Endodermal cell (in vitro differentiated cells): ENCODE measurements at regions not wholly inside any gene's neighbourhood (a gene's known extent, or its start where the extent isn't known, plus 50 kb on each side); places are given as distances from the start of the nearest gene placed in this dataset.

Experiments
- DNase-seq: peaks from one replicate; pipeline ENCODE4 v3.0.0-alpha.2; 2017
- H3K27ac ChIP-seq: 2 replicates; pipeline ENCODE4 v1.5.1; 2013; ENCODE audit warnings: mild to moderate bottlenecking, low read depth, low read length, moderate library complexity
- H3K27me3 ChIP-seq: 2 replicates; pipeline ENCODE4 v1.6.1; 2013; ENCODE audit warnings: mild to moderate bottlenecking, low read length, moderate library complexity; ENCODE audit not compliant: insufficient read depth, control insufficient read depth, poor library complexity, severe bottlenecking
- H3K36me3 ChIP-seq: 2 replicates; pipeline ENCODE4 v1.7.0; 2013; ENCODE audit warnings: mild to moderate bottlenecking, low read length, moderate library complexity; ENCODE audit not compliant: control insufficient read depth, insufficient read depth
- H3K4me1 ChIP-seq: one replicate; pipeline ENCODE4 v1.7.0; 2013; ENCODE audit warnings: low read length; ENCODE audit not compliant: control insufficient read depth, insufficient read depth
- H3K4me3 ChIP-seq: 2 replicates; pipeline ENCODE4 v1.5.1; 2013; ENCODE audit warnings: mild to moderate bottlenecking, low read length, moderate library complexity
- H3K9ac ChIP-seq: 2 replicates; pipeline ENCODE4 v1.6.1; 2013; ENCODE audit warnings: mild to moderate bottlenecking, low read length, moderate library complexity; ENCODE audit not compliant: poor library complexity, severe bottlenecking; ENCODE audit errors: extremely low read depth
- H3K9me3 ChIP-seq: 2 replicates; pipeline ENCODE4 v1.6.1; 2013; ENCODE audit warnings: mild to moderate bottlenecking, low read length, moderate library complexity; ENCODE audit not compliant: control insufficient read depth
- H3K27ac Mint-ChIP-seq: 2 replicates; pipeline ENCODE4 v1.8.0; 2020; ENCODE audit warnings: mixed read lengths
- H3K27me3 Mint-ChIP-seq: 2 replicates; pipeline ENCODE4 v1.8.0; 2021; ENCODE audit warnings: mild to moderate bottlenecking, mixed read lengths; ENCODE audit not compliant: insufficient read depth
- H3K36me3 Mint-ChIP-seq: 2 replicates; pipeline ENCODE4 v1.8.0; 2020; ENCODE audit warnings: low read depth, mixed read lengths
- H3K4me1 Mint-ChIP-seq: 2 replicates; pipeline ENCODE4 v1.8.0; 2020; ENCODE audit warnings: mixed read lengths
- H3K4me3 Mint-ChIP-seq: 2 replicates; pipeline ENCODE4 v1.8.0; 2020; ENCODE audit warnings: mild to moderate bottlenecking, moderate library complexity, mixed read lengths
- H3K9me3 Mint-ChIP-seq: 2 replicates; pipeline ENCODE4 v1.8.0; 2020; ENCODE audit warnings: mild to moderate bottlenecking, mixed read lengths
- WGBS, 2 experiments: methylation state at CpG; one replicate each; pipeline versions ENCODE4 v1.1.5 to v1.1.7; 2013; ENCODE audit warnings: missing lambda C conversion rate in 2 of 2, mixed read lengths in 1 of 2; ENCODE audit not compliant: insufficient coverage in 1 of 2, insufficient read length in 1 of 2; 5-methylcytosine and 5-hydroxymethylcytosine counted together
- TF ChIP-seq, protein P1 (sequence below): fragments of 200-600 bp; sonication (generic); conservative IDR thresholded peaks from 2 replicates; pipeline ENCODE4 v1.5.0; 2021; ENCODE audit warnings: antibody characterized with exemption, mild to moderate bottlenecking

GRCh38 chr12:93080452-93080851 lies 151.4 kb upstream of the EEA1 start:
- peak overlapping the region; percentile 56 for H3K4me3 ChIP-seq
- peak overlapping the region; percentile 32 for H3K4me3 Mint-ChIP-seq
- no peaks in the 10 kb centered on the region for H3K36me3 ChIP-seq
- H3K9ac ChIP-seq: peak overlapping the region; percentile 26
- peaks cover 18% of the 10 kb centered on the region for H3K4me1 ChIP-seq
- peaks cover 7% of the 10 kb centered on the region for H3K27me3 Mint-ChIP-seq
- WGBS, 2 experiments: 24 to 33% methylated on average over 1 to 2 of the region's 2 CpGs
- no peaks in the 10 kb centered on the region for H3K36me3 Mint-ChIP-seq
- TF ChIP-seq, protein P1, sequence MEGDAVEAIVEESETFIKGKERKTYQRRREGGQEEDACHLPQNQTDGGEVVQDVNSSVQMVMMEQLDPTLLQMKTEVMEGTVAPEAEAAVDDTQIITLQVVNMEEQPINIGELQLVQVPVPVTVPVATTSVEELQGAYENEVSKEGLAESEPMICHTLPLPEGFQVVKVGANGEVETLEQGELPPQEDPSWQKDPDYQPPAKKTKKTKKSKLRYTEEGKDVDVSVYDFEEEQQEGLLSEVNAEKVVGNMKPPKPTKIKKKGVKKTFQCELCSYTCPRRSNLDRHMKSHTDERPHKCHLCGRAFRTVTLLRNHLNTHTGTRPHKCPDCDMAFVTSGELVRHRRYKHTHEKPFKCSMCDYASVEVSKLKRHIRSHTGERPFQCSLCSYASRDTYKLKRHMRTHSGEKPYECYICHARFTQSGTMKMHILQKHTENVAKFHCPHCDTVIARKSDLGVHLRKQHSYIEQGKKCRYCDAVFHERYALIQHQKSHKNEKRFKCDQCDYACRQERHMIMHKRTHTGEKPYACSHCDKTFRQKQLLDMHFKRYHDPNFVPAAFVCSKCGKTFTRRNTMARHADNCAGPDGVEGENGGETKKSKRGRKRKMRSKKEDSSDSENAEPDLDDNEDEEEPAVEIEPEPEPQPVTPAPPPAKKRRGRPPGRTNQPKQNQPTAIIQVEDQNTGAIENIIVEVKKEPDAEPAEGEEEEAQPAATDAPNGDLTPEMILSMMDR: no peak
- H3K27me3 ChIP-seq: no peaks in the 10 kb centered on the region
- H3K27ac ChIP-seq: peak overlapping the region; percentile 87
- peak; percentile 86 for DNase-seq
- H3K27ac Mint-ChIP-seq: peak overlapping the region; percentile 97
- H3K9me3 Mint-ChIP-seq: peaks cover 13% of the 10 kb centered on the region
- H3K9me3 ChIP-seq: peaks cover 8% of the 10 kb centered on the region
- peaks cover 35% of the 10 kb centered on the region for H3K4me1 Mint-ChIP-seq

GRCh38 chr12:93080994-93081809 lies 152.1 kb upstream of the EEA1 start:
- peaks cover under 1% of the 10 kb centered on the region for H3K36me3 ChIP-seq
- Mint-ChIP-seq H3K27me3 (peaks cover 2% of the 10 kb centered on the region), H3K4me3 (peak overlapping the region; percentile 32), H3K9me3 (peaks cover 20% of the 10 kb centered on the region), H3K4me1 (peaks cover 35% of the 10 kb centered on the region), H3K36me3 (peaks cover 3% of the 10 kb centered on the region), H3K27ac (peak overlapping the region; percentile 97)
- no peaks in the 10 kb centered on the region for H3K27me3 ChIP-seq
- TF ChIP-seq, protein P1: no peak
- peaks cover 19% of the 10 kb centered on the region for H3K4me1 ChIP-seq
- WGBS, 2 experiments: 55 to 68% methylated on average over 9 to 10 of the region's 10 CpGs
- peak; percentile 87 for DNase-seq
- H3K4me3 ChIP-seq: peak overlapping the region; percentile 56
- peak overlapping the region; percentile 87 for H3K27ac ChIP-seq
- H3K9me3 ChIP-seq: peaks cover 15% of the 10 kb centered on the region
- H3K9ac ChIP-seq: peak overlapping the region; percentile 4

- peaks cover 9% of the 10 kb centered on the region for H3K36me3 Mint-ChIP-seq
- no peak for DNase-seq
- H3K9me3 Mint-ChIP-seq: peaks cover 26% of the 10 kb centered on the region
- peak overlapping the region; percentile 97 for H3K27ac Mint-ChIP-seq
- H3K4me3 Mint-ChIP-seq: no peak overlapping the region
- Histone ChIP-seq H3K9ac (no peak overlapping the region), H3K4me1 (peaks cover 19% of the 10 kb centered on the region), H3K27me3 (no peaks in the 10 kb centered on the region), H3K9me3 (peaks cover 17% of the 10 kb centered on the region), H3K27ac (peak overlapping the region; percentile 87), H3K36me3 (peaks cover 4% of the 10 kb centered on the region), H3K4me3 (no peak overlapping the region)
- peaks cover 35% of the 10 kb centered on the region for H3K4me1 Mint-ChIP-seq
- H3K27me3 Mint-ChIP-seq: no peaks in the 10 kb centered on the region
- WGBS, 2 experiments: 84 to 98% methylated on average over 4 of the region's 4 CpGs
- TF ChIP-seq, protein P1: no peak
These were observed 152.7 kb upstream of the EEA1 start for GRCh38 chr12:93081810-93082165.
